ENCODE measurements at regions not wholly inside any gene's neighbourhood (a gene's known extent, or its start where the extent isn't known, plus 50 kb on each side); places are given as distances from the start of the nearest gene placed in this dataset.
"Not testable (repeated sequence)": the region's sequence is repeated elsewhere in the genome, so short reads cannot be mapped to it uniquely, and the experiment has no call there.

GRCh38 chr14:105709281-105710118 is 183.1 kb downstream of the TMEM121 start:
- DNase-seq (ENCODE audit: low read depth in 3 of 3), result no peak

DNA sequence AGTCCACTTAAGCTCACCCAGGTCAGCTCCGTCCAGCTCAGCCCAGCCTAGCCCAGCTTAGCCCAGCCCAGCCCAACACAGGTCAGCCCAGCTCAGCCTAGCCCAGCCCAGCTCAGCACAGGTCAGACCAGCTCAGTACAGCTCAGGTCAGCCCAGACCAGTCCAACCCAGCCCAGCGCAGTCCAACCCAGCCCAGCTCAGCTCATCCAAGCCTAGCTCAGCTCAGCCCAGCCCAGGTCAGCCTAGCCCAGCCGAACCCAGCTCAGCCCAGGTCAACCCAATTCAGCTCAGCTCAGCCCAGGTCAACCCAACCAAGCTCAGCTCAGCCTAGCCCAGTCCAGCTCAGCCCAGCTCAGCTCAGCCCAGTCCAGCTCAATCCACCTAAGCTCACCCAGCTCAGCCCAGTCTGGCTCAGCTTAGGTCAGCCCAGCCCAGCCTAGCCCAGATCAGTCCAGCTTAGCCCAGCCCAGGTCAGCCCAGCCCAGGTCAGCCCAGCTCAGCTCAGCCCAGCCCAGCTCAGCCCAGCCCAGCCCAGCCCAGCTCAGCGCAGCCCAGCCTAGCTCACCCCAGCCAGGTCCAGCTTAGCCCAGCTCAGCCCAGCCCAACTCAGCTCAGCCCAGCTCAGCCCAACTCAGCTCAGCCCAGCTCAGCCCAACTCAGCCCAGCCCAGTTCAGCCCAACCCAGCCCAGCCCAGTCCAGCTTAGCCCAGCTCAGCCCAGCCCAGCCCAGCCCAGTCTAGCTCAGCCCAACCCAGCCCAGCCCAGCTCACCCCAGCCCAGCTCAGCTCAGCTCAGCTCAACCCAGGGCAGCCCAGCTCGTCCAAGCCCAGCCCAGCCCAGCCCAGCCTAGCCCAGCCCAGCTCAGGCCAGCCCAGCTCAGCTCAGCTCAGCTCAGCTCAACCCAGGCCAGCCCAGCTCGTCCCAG is 184.0 kb downstream of the TMEM121 start:
- DNase-seq (ENCODE audit: low read depth in 3 of 3), result no peak

DNA sequence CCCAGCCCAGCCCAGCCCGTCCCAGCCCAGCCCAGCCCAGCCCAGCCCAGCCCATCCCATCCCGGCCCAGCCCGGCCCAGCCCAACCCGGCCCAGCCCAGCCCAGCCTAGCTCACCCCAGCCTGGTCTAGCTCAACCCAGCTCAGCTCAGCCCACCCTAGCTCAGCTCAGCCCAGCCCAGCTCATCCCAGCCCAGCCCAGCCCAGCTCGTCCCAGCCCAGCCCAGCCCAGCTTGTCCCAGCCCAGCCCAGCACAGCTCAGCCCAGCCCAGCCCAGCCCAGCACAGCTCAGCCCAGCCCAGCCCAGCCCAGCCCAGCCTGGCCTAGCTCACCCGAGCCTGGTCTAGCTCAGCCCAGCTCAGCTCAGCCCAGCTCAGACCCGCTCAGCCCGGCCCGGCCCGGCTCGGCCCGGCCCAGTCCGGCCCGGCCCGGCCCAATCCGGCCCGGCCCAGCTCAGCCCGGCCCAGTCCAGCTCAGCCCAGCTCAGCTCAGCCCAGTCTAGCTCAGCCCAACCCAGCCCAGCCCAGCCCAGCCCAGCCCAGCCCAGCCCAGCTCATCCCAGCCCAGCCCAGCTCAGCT is 184.7 kb downstream of the TMEM121 start:
- no peak for DNase-seq (ENCODE audit: low read depth in 3 of 3)

DNA sequence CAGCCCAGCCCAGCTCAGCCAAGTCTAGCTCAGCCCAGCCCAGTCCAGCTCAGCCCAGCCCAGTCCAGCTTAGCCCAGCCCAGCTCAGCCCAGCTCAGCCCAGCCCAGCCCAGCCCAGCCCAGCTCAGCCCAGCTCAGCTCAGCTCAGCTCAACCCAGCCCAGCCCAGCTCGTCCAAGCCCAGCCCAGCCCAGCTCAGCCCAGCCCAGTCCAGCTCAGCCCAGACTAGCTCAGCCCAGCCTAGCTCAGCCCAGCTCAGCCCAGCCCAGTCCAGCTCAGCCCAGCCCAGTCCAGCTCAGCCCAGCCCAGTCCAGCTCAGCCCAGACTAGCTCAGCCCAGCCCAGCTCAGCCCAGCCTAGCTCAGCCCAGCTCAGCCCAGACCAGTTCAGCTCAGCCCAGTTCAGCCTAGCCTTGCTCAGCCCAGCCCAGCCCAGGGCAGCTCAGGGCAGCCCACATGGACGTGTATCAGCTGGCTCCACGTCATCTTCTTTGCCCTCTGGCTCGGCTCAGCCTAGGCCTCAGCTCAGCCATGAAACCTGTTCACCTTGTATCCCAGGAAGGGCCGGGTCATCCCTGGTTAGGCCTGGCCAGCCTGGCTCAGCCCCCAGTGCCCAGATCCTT is 185.6 kb downstream of the TMEM121 start:
- no peak for DNase-seq (ENCODE audit: low read depth in 3 of 3)

DNA sequence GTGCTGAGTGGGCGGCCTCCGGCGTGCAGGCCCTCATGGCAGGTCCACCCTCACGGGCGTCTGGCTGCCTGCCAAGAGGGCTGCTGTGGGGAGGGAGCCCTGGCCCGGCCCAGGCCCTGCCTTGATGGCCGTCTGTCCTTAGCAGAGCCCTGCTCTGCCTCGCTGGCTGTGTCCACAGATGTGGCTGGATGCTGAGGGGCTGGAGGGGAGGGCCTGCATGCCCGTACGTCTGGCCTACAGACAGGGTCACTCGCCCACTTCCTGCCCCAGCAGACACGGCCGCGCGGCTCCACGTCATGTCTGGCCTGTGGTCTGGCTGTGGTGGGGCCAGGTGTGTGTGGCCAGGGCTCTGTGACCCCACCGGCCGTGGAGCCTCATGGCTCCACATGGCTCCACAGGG is 186.3 kb downstream of the TMEM121 start:
- DNase-seq (ENCODE audit: low read depth in 3 of 3), result not testable (repeated sequence)

- DNase-seq (ENCODE audit: low read depth in 3 of 3), result not testable (repeated sequence)
Measured at GRCh38 chr14:105713160-105713559, 186.8 kb downstream of the TMEM121 start.

DNA sequence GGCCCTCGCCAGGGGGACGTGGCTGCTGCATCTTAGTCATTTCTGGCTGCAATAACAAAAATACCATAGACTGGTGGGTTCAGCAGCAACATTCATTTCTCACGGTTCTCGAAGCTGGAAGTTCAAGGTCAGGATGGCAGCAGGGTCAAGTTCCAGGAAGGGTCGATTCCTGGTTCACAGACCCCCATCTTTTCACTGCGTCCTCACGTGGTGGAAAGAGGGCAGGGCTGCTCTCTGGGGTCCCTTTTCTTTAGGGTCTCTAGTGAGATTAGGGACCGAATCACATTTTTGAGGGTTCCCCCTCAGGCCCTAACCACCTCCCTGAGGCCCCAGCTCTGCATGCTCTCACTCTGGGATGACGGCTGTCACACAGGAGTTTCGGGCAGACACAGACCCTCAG is 187.5 kb downstream of the TMEM121 start:
- not testable (repeated sequence) for DNase-seq (ENCODE audit: low read depth in 3 of 3)

DNA sequence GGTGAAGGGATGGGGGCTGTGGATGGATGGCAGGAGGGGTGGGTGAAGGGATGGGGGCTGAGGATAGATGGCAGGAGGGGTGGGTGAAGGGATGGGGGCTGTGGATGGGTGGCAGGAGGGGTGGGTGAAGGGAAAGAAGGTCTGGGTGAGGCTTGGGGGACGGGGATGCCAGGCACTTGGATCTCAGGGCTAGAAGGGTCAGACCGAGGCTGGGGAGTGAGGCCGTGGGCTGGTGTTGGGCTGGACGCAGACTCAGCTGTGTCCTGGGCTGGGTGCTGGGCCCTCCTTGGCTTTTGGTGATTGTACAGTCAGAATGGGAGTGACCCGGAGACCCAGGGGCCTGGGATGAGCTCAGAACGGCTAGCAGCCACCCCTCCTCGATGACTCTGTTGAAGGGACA is 192.4 kb downstream of the TMEM121 start:
- not testable (repeated sequence) for DNase-seq (ENCODE audit: low read depth in 3 of 3)

- not testable (repeated sequence) for DNase-seq (ENCODE audit: low read depth in 3 of 3)
Measured at GRCh38 chr14:105720106-105720505, 193.7 kb downstream of the TMEM121 start.

DNA sequence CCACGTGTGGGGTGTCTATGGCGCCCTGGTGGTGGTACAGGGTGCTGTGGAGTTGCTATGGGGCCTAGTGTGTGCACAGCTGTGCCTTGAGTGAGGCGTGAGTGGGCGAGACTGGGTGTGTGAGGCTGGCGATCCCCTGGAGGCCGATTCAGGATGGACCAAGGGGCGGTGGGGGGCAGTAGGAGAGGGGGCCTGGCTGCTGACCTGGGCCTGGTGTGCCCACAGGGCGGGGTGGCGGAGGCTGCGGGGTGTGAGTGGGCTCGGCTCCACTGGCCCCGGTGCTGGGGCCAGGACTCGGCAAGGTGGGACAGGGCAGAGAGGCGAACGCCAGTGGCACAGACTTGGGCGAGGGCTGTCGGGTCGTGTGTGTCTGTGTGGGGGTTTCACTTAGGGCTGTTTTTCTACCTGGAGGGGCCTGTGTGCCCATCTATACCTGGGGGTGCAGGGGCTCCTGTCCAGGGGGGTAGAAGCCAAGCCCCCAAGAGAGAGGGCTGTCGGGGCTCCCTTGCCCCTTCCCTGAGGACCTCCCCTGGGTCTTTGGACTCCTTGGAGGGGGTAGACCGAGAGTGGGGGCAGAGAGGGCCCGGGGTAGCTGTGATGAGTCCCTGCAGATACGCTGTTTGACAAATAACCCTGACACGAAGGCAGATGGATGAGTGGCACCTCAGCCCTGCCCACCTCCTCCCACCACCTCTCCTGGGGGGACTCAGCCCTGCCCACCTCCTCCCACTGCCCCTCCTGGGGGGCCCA is 194.6 kb downstream of the TMEM121 start:
- not testable (repeated sequence) for DNase-seq (ENCODE audit: low read depth in 3 of 3)

- not testable (repeated sequence) for DNase-seq (ENCODE audit: low read depth in 3 of 3)
Measured at GRCh38 chr14:105721602-105721970, 195.2 kb downstream of the TMEM121 start.

DNA sequence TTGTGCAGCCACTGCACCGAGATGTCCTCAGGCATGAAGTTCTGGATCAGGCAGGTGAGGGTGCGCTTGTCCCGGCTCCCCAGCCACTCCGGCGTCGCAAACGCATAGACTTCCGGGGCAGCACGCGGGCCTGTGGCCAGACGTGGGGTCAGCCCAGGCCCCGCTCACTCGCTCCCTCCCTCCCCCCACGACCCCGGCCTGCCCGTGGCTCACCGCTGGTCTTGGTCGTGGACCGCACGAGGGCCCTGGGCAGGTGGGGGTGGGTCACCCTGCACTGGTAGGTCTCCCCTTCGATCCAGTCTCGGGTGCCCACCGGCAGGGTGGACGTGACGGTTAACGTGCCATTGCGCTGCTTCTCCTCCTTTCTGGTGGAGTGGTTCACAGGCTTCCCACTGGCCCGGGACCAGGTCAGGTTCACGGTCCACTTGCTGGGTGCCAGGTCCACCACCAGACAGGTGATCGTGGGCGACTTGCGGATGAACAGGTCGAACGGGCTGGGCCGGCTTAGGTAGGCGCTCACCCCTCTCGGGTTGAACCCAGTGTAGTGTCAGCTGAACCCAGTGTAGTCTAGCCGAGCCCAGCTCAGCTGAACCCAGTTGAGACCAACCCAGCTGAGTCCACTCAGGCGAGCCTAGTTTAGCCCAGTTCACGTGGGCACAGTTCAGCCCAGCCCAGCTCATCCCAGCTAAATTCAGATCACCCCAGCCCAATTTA is 195.8 kb downstream of the TMEM121 start:
- DNase-seq (ENCODE audit: low read depth in 3 of 3), result not testable (repeated sequence)

DNA sequence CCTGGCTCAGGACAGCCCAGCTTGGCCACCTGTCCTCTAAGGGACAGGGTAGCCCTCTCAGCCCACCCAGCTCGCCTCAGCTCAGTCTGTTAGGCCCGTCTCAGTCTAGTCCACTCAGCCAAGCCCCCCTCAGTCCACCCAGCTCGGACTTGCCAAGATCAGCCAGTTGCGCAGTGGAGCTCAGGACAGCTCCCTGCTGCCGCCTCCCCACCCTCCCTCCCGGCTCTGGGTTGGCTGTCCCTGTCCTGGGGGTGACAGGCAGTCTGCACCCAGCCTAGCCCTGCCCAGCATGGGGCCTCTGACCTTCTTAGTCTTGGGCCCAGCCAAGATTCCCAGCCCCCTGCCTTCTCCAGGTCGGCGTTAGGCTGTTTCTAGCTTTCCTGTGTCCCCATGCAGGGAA is 196.9 kb downstream of the TMEM121 start:
- not testable (repeated sequence) for DNase-seq (ENCODE audit: low read depth in 3 of 3)

GRCh38 chr14:105723776-105724175 is 197.4 kb downstream of the TMEM121 start:
- DNase-seq (ENCODE audit: low read depth in 3 of 3), result not testable (repeated sequence)

DNA sequence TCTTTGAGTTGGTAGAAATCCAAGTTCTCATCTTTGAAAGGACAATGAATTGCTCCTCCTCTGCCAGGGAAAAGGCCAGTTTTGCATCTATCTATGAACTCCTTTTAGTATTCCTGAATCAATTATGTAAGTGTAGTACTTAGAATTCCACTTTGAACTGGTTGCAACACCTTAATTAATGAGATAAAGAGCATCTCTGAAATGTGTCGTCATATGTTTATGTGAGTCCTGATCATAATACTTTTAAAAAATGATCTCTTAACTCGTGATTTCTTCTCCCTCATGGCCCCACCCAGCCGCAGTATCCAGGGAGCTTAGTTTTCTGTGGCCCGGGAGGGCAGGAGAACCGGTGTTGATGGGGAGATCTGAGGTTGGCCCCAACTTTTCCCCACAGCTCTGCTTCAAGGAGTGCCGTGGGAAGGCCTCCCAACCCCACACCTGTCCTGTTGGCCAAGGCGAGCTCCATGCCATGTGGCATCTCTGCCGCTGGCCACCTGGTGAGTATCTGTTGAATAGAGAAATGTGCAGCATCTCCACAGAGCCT is 203.5 kb downstream of the TMEM121 start:
- not testable (repeated sequence) for DNase-seq (ENCODE audit: low read depth in 3 of 3)

GRCh38 chr14:105730731-105731130 is 204.3 kb downstream of the TMEM121 start:
- DNase-seq (ENCODE audit: low read depth in 3 of 3), result not testable (repeated sequence)

GRCh38 chr14:105731221-105731985 is 205.0 kb downstream of the TMEM121 start:
- not testable (repeated sequence) for DNase-seq (ENCODE audit: low read depth in 3 of 3)

DNA sequence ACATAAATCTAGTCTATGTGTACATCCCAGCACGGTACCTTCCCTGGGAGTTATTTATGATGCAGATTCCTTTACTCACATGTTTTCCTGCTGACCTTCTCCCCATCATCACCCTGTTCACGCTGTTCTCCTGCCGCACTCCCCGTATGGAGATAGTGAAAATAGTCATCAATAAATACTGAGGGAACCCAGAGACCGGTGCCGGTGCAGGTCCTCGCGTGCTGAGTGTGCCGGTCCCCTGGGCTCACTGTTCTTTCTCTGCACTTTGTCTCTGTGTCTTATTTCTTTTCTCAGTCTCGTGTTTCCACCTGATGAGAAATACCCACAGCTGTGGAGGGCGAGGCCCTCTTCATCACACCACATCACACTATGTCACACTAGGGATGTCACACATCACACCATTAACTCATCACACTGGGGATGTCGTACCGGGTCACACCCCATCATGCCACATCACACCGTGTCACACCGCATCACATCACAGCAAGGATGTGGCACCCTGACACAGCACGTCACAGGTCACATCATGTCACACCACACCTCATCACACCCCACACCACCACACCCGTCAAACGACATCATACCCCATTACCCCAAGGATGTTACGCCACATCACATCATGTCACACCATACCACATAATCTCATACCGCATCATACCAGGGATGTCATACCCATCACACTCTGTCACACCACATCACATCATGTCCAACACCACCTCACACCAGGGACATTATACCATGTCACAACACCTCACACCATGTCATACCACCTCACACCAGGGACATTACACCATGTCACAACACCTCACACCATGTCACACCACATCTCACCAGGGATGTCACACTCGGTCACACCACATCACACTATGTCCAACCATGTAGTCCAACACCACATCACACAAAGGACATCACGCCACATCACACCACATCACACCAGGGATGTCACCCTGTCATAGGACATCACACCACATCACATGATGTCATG is 207.0 kb downstream of the TMEM121 start:
- DNase-seq (ENCODE audit: low read depth in 3 of 3), result no peak
